Astrocyte (in vitro differentiated cells and primary cell): ENCODE measurements at regions not wholly inside any gene's neighbourhood (a gene's known extent, or its start where the extent isn't known, plus 50 kb on each side); places are given as distances from the start of the nearest gene placed in this dataset.
A peak's percentile ranks its signal among the peaks of the same experiment; 100 is the strongest.

Source experiments
- DNase-seq: peaks from one replicate; pipeline ENCODE4 v3.0.0-alpha.2; 2010; ENCODE audit warnings: low read depth
- FAIRE-seq: peaks from 2 replicates; lab custom pipeline; 2011; peaks lifted over from hg19 to GRCh38; lab: Jason Lieb, UNC
- H2AFZ ChIP-seq: 2 replicates; pipeline ENCODE4 v1.6.0; 2012; ENCODE audit warnings: low read depth, low read length, inconsistent platforms
- H3K27ac ChIP-seq: 2 replicates; pipeline ENCODE4 v1.5.1; 2011; ENCODE audit warnings: low read depth, low read length, inconsistent platforms
- H3K27me3 ChIP-seq: 2 replicates; pipeline ENCODE4 v1.6.0; 2011; ENCODE audit warnings: low read length, inconsistent platforms; ENCODE audit not compliant: insufficient read depth
- H3K36me3 ChIP-seq: 2 replicates; pipeline ENCODE4 v1.5.1; 2011; ENCODE audit warnings: low read length, inconsistent platforms; ENCODE audit not compliant: insufficient read depth
- H3K4me1 ChIP-seq: 2 replicates; pipeline ENCODE4 v1.5.1; 2011; ENCODE audit warnings: low read length, inconsistent platforms; ENCODE audit not compliant: insufficient read depth
- H3K4me2 ChIP-seq: 2 replicates; pipeline ENCODE4 v1.6.0; 2012; ENCODE audit warnings: low read length, inconsistent platforms
- H3K4me3 ChIP-seq: 2 replicates; pipeline ENCODE4 v1.5.1; 2011; ENCODE audit warnings: low read depth, mild to moderate bottlenecking, low read length, inconsistent platforms; ENCODE audit not compliant: insufficient read depth
- H3K79me2 ChIP-seq: 2 replicates; pipeline ENCODE4 v1.6.0; 2012; ENCODE audit warnings: mild to moderate bottlenecking, low read length, inconsistent platforms; ENCODE audit not compliant: insufficient read depth
- H3K9ac ChIP-seq: 2 replicates; pipeline ENCODE4 v1.6.0; 2012; ENCODE audit warnings: mild to moderate bottlenecking, low read length, inconsistent platforms
- H3K9me3 ChIP-seq: 2 replicates; pipeline ENCODE4 v1.5.1; 2012; ENCODE audit warnings: low read depth, mild to moderate bottlenecking, low read length, inconsistent platforms; ENCODE audit not compliant: insufficient read depth
- H4K20me1 ChIP-seq: 2 replicates; pipeline ENCODE4 v1.6.0; 2012; ENCODE audit warnings: low read length, inconsistent platforms; ENCODE audit not compliant: insufficient read depth
- H3K27ac Mint-ChIP-seq: one replicate; pipeline ENCODE4 v1.8.0; 2021; ENCODE audit warnings: mild to moderate bottlenecking, mixed read lengths; ENCODE audit not compliant: unreplicated experiment
- H3K27me3 Mint-ChIP-seq: one replicate; pipeline ENCODE4 v1.8.0; 2021; ENCODE audit warnings: low read depth, mixed read lengths; ENCODE audit not compliant: unreplicated experiment
- H3K36me3 Mint-ChIP-seq: one replicate; pipeline ENCODE4 v1.8.0; 2021; ENCODE audit warnings: low read depth, mixed read lengths; ENCODE audit not compliant: unreplicated experiment
- H3K4me1 Mint-ChIP-seq: one replicate; pipeline ENCODE4 v1.8.0; 2021; ENCODE audit warnings: low read depth, mixed read lengths; ENCODE audit not compliant: unreplicated experiment
- H3K4me3 Mint-ChIP-seq: one replicate; pipeline ENCODE4 v1.8.0; 2021; ENCODE audit warnings: mild to moderate bottlenecking, moderate library complexity, mixed read lengths; ENCODE audit not compliant: unreplicated experiment
- H3K9me3 Mint-ChIP-seq: one replicate; pipeline ENCODE4 v1.8.0; 2021; ENCODE audit warnings: mild to moderate bottlenecking, mixed read lengths; ENCODE audit not compliant: unreplicated experiment
- CTCF ChIP-seq: IDR thresholded peaks from 2 replicates; pipeline ENCODE4 v1.5.1; 2011; ENCODE audit warnings: low read depth, mild to moderate bottlenecking, inconsistent platforms, low read length, moderate library complexity; ENCODE audit not compliant: insufficient read depth
- EZH2 ChIP-seq: IDR thresholded peaks from 2 replicates; pipeline ENCODE4 v1.6.1; 2012; ENCODE audit warnings: mild to moderate bottlenecking, low read length, inconsistent platforms; ENCODE audit not compliant: insufficient read depth

GRCh38 chr11:27203077-27203647 is 159.9 kb downstream of the CCDC34 start:
- Histone ChIP-seq H3K9ac (no peak overlapping the region), H4K20me1 (no peaks in the 10 kb centered on the region), H3K36me3 (no peaks in the 10 kb centered on the region), H3K4me2 (no peak overlapping the region), H3K4me3 (no peak overlapping the region), H3K9me3 (no peaks in the 10 kb centered on the region), H3K79me2 (no peaks in the 10 kb centered on the region), H3K4me1 (peaks cover 2% of the 10 kb centered on the region), H2AFZ (no peak overlapping the region), H3K27ac (no peak overlapping the region), H3K27me3 (no peaks in the 10 kb centered on the region)
- H3K36me3 Mint-ChIP-seq = no peaks in the 10 kb centered on the region
- H3K4me3 Mint-ChIP-seq = no peak overlapping the region
- H3K27me3 Mint-ChIP-seq = no peaks in the 10 kb centered on the region
- peak overlapping the region; percentile 75 for H3K27ac Mint-ChIP-seq
- H3K4me1 Mint-ChIP-seq = peaks cover 36% of the 10 kb centered on the region
- TF ChIP-seq EZH2 (no peak), CTCF (no peak)
- no peak for DNase-seq
- H3K9me3 Mint-ChIP-seq = no peaks in the 10 kb centered on the region
- no peak for FAIRE-seq

- H2AFZ ChIP-seq = no peak overlapping the region
- H3K79me2 ChIP-seq = no peaks in the 10 kb centered on the region
- Mint-ChIP-seq H3K36me3 (no peaks in the 10 kb centered on the region), H3K4me3 (no peak overlapping the region), H3K27ac (peak overlapping the region; percentile 79), H3K4me1 (peaks cover 21% of the 10 kb centered on the region), H3K27me3 (no peaks in the 10 kb centered on the region), H3K9me3 (no peaks in the 10 kb centered on the region)
- no peaks in the 10 kb centered on the region for H4K20me1 ChIP-seq
- no peak overlapping the region for H3K9ac ChIP-seq
- no peaks in the 10 kb centered on the region for H3K9me3 ChIP-seq
- H3K4me2 ChIP-seq = no peak overlapping the region
- TF ChIP-seq EZH2 = no peak
- no peak for TF ChIP-seq CTCF
- DNase-seq = peak; percentile 85
- H3K4me3 ChIP-seq = no peak overlapping the region
- FAIRE-seq = no peak
- peaks cover 2% of the 10 kb centered on the region for H3K4me1 ChIP-seq
- H3K36me3 ChIP-seq = no peaks in the 10 kb centered on the region
- no peak overlapping the region for H3K27ac ChIP-seq
- H3K27me3 ChIP-seq = no peaks in the 10 kb centered on the region
These were observed 161.1 kb downstream of the BBOX1 start for GRCh38 chr11:27201454-27202302.
